ENCODE measurements at regions not wholly inside any gene's neighbourhood (a gene's known extent, or its start where the extent isn't known, plus 50 kb on each side); places are given as distances from the start of the nearest gene placed in this dataset.
"Not testable (repeated sequence)": the region's sequence is repeated elsewhere in the genome, so short reads cannot be mapped to it uniquely, and the experiment has no call there.

DNA sequence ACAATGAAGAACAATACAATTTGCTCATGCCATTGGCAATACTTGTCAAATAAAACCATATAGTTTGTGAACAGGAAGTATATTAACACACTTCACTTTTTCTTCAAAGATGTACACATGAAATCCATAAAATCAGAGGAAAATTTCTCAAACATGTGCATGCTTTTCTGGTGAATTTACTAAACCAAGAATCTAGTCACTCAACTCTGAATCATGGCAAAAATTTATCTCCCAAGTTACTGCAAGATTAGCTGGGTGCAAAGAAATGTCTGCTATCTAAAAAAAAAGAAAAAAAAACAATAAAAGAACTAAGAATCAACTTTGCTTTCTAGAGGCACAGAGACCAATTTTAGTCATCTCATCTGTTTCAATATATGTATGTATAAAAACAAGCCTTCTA lies 419.2 kb downstream of the NR4A2 start:
- no peak for DNase-seq (ENCODE audit: low read depth)
- no peak for TF ChIP-seq MYC (IDR thresholded peaks at IDR 0.05; ENCODE audit: low read depth, low read length)
- TF ChIP-seq, protein P1, sequence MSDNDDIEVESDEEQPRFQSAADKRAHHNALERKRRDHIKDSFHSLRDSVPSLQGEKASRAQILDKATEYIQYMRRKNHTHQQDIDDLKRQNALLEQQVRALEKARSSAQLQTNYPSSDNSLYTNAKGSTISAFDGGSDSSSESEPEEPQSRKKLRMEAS (IDR thresholded peaks at IDR 0.05; ENCODE audit: low read depth, low read length), result no peak
- H3K4me3 ChIP-seq (ENCODE audit: low read depth, low read length), result no peak overlapping the region

DNA sequence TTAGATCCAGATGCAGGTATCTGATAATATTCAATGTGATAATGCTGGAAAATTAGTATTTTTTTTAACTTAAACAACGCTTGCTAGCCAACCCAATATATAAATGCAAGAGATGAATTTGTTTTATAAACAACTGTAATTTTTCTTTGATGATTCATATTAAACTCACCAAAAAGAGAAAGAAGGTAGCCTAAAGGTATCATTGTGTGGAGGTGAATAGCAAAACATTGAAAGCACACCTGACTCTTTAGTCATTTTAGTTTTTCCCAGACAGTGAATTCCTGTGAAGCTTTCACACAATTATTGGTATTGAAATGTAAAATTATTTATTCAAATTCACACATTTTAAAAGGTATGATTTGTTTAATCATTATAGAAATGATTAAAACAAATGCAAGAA lies 424.0 kb downstream of the NR4A2 start:
- DNase-seq (ENCODE audit: low read depth), result no peak
- no peak overlapping the region for H3K4me3 ChIP-seq (ENCODE audit: low read depth, low read length)
- TF ChIP-seq MYC (IDR thresholded peaks at IDR 0.05; ENCODE audit: low read depth, low read length), result no peak
- TF ChIP-seq, protein P1 (IDR thresholded peaks at IDR 0.05; ENCODE audit: low read depth, low read length), result no peak
- no peak for TF ChIP-seq POLR2A (IDR thresholded peaks at IDR 0.05; ENCODE audit: extremely low read depth, insufficient read length)
- TF ChIP-seq, protein P2, sequence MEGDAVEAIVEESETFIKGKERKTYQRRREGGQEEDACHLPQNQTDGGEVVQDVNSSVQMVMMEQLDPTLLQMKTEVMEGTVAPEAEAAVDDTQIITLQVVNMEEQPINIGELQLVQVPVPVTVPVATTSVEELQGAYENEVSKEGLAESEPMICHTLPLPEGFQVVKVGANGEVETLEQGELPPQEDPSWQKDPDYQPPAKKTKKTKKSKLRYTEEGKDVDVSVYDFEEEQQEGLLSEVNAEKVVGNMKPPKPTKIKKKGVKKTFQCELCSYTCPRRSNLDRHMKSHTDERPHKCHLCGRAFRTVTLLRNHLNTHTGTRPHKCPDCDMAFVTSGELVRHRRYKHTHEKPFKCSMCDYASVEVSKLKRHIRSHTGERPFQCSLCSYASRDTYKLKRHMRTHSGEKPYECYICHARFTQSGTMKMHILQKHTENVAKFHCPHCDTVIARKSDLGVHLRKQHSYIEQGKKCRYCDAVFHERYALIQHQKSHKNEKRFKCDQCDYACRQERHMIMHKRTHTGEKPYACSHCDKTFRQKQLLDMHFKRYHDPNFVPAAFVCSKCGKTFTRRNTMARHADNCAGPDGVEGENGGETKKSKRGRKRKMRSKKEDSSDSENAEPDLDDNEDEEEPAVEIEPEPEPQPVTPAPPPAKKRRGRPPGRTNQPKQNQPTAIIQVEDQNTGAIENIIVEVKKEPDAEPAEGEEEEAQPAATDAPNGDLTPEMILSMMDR (IDR thresholded peaks at IDR 0.05; ENCODE audit: low read depth, low read length), result no peak

DNA sequence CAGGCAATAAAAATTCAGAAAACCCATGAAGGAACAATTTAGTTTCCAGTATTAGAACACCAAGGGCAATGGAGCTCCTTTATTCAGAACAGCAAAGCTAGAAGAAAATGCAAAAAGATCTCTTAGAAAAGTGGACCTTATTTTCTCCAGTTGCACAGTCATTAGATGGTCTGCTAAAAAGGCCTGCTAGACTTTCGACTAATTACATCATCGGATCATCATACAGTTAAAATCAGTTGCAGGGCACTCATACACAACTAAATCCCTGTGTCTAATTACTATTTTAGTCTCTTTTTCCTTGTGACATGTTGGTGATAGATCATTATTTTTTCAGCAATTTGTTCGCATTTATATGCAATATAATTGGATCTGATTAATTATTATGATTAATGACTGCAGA lies 425.3 kb downstream of the NR4A2 start:
- DNase-seq (ENCODE audit: low read depth), result no peak
- H3K4me3 ChIP-seq (ENCODE audit: low read depth, low read length), result no peak overlapping the region
- no peak for TF ChIP-seq POLR2A (IDR thresholded peaks at IDR 0.05; ENCODE audit: extremely low read depth, insufficient read length)
- TF ChIP-seq MYC (IDR thresholded peaks at IDR 0.05; ENCODE audit: low read depth, low read length), result no peak
- TF ChIP-seq, protein P1 (IDR thresholded peaks at IDR 0.05; ENCODE audit: low read depth, low read length), result no peak
- TF ChIP-seq, protein P2 (IDR thresholded peaks at IDR 0.05; ENCODE audit: low read depth, low read length), result no peak

DNA sequence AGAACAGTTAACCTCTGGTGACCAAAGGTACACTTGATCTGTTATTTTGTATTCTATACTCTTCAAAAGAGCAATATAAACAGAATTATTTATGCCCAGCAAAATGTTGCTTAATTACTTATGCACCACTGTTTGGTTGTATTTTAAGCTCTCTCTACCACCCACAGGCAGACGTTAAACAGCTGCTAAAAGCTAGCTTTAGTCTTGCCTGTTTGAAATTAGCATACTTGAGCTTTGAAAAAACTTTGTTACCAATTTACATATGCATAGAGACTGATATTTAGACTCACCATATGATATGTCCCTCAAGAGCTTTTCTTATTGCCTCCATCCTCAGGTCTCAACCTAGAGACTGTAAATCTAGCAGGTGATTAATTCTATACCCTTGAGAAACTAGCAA lies 426.9 kb downstream of the NR4A2 start:
- H3K4me3 ChIP-seq (ENCODE audit: low read depth, low read length), result no peak overlapping the region
- TF ChIP-seq, protein P1 (IDR thresholded peaks at IDR 0.05; ENCODE audit: low read depth, low read length), result no peak
- TF ChIP-seq POLR2A (IDR thresholded peaks at IDR 0.05; ENCODE audit: extremely low read depth, insufficient read length) (no peak), MYC (IDR thresholded peaks at IDR 0.05; ENCODE audit: low read depth, low read length) (no peak)
- TF ChIP-seq, protein P2 (IDR thresholded peaks at IDR 0.05; ENCODE audit: low read depth, low read length), result no peak
- no peak for DNase-seq (ENCODE audit: low read depth)

DNA sequence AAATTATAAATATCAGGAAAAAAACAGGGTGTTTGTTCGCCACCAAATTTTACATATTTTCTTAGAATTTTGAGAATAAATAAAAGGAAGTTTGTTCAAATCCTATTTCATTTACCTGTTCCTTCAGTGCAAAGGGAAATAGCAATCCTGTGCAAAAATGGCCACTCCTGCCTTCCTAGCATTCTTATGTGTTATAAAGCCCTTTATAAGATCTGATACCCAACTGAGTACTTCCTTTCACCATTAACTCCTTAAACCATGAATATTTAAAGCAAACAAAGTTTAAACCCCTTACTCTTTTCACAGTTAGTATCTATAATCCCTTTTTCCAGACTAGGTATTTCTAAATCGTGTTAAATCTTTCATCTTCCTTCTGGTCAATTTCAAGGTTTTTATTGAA lies 427.8 kb downstream of the NR4A2 start:
- DNase-seq (ENCODE audit: low read depth), result no peak
- no peak for TF ChIP-seq POLR2A (IDR thresholded peaks at IDR 0.05; ENCODE audit: extremely low read depth, insufficient read length)
- H3K4me3 ChIP-seq (ENCODE audit: low read depth, low read length), result no peak overlapping the region

DNA sequence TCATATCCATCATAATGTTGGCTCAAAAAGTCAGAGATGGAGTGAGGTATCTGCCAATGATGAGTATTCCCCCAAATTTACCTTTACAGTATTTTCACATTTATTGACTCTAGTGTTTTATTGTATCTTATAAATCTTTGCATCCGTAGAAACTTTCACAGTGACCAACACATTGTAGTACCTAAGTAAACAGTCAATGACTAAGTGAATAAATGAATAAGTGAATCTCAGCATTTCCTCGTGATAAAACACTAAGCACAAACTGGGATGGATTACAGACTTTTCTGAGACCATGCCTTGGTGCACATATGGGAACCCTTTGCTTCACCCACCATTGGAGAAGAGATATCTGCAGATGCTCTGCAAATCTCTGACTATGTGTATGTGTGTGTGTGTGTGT lies 429.9 kb downstream of the NR4A2 start:
- DNase-seq (ENCODE audit: low read depth), result no peak
- TF ChIP-seq MYC (IDR thresholded peaks at IDR 0.05; ENCODE audit: low read depth, low read length) (no peak), POLR2A (IDR thresholded peaks at IDR 0.05; ENCODE audit: extremely low read depth, insufficient read length) (no peak)
- TF ChIP-seq, protein P1 (IDR thresholded peaks at IDR 0.05; ENCODE audit: low read depth, low read length), result no peak
- TF ChIP-seq, protein P2 (IDR thresholded peaks at IDR 0.05; ENCODE audit: low read depth, low read length), result no peak
- H3K4me3 ChIP-seq (ENCODE audit: low read depth, low read length), result no peak overlapping the region

DNA sequence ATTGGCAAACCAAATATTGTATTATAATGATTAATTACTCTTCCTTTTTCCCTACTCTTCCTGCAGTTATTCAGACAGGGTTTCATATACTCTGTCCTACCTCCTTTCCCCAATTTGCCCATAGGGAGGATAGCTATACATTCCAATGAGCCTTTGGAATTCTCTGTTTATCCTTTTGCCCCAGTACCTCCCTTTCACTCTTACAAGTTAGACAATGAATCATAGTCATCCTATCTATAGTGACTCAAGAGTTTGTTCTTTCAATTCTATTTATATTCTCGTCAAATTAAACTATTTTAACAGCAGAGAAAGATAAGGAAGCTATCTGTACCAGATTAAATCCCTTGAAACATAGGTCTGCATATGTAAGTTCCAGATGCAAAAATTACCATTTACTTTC lies 437.5 kb downstream of the NR4A2 start:
- no peak for TF ChIP-seq POLR2A (IDR thresholded peaks at IDR 0.05; ENCODE audit: extremely low read depth, insufficient read length)
- no peak for DNase-seq (ENCODE audit: low read depth)
- H3K4me3 ChIP-seq (ENCODE audit: low read depth, low read length), result no peak overlapping the region

DNA sequence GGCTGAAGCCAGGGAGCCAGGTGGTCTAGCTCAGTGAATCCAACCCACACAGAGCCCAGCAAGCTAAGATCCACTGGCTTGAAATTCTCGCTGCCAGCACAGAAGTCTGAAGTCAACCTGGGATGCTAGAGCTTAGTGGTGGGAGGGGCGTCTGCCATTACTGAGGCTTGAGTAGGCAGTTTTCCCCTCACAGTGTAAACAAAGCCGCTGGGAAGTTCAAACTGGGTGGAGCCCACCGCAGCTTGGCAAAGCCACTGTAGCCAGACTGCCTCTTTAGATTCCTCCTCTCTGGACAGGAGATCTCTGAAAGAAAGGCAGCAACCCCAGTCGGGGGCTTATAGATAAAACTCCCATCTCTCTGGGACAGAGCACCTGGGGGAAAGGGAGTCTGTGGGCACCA lies 452.1 kb downstream of the NR4A2 start:
- H3K4me3 ChIP-seq (ENCODE audit: low read depth, low read length); DNase-seq (ENCODE audit: low read depth): not testable (repeated sequence)

DNA sequence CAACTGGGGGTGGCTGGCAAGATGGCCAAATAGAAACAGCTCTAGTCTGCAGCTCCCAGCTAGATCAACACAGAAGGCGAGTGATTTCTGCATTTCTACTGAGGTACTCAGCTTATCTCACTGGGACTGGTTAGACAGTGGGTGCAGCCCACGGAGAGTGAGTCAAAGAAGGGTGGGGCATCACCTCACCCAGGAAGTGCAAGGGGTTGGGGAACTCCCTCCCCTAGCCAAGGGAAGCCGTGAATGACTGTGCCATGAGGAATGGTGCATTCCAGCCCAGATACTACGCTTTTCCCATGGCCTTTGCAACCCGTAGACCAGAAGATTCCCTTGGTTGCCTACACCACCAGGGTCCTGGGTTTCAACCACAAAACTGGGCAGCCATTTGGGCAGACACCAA lies 452.6 kb downstream of the NR4A2 start:
- H3K4me3 ChIP-seq (ENCODE audit: low read depth, low read length); DNase-seq (ENCODE audit: low read depth): not testable (repeated sequence)

Data from NB4 (cell line).